NB4 (cell line): ENCODE measurements at regions not wholly inside any gene's neighbourhood (a gene's known extent, or its start where the extent isn't known, plus 50 kb on each side); places are given as distances from the start of the nearest gene placed in this dataset.

Experiments used
- DNase-seq: peaks from one replicate; pipeline ENCODE4 v3.0.0; 2010; ENCODE audit warnings: low read depth
- H3K4me3 ChIP-seq: one replicate; pipeline ENCODE4 v1.5.1; 2011; ENCODE audit warnings: mild to moderate bottlenecking, low read depth, low read length, moderate library complexity
- CTCF ChIP-seq: IDR thresholded peaks from one replicate; pipeline ENCODE4 v1.5.1; 2012; ENCODE audit warnings: low read depth, low read length
- MAX ChIP-seq: IDR thresholded peaks from 2 replicates; pipeline ENCODE4 v1.6.1; 2011; ENCODE audit warnings: low read depth, low read length
- MYC ChIP-seq: IDR thresholded peaks from 2 replicates; pipeline ENCODE4 v1.6.1; 2011; ENCODE audit warnings: low read depth, low read length
- POLR2A ChIP-seq: IDR thresholded peaks from 2 replicates; pipeline ENCODE4 v1.6.1; 2011; ENCODE audit warnings: mild to moderate bottlenecking; ENCODE audit not compliant: insufficient read length; ENCODE audit errors: extremely low read depth

DNA sequence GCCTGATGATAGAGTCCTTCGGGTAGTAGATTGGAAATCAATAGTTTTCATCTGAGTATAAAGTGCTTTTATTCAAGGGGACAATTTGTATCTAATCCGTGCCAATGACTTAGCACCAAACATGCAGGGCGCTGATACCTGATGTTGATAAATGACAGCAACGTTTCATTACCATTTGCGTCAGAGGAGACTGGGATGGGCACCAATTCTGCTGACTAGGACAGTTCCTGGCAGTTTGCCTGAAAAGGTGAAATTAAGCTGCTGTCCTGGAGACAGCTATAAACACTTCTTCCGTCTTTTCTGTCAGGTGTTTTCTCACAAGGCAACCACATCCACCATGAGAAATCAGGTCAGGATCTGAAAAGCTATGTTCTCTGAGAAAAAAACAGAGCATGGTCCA lies 1136.4 kb downstream of the TYW1 start:
- no peak for DNase-seq
- TF ChIP-seq MYC (no peak), CTCF (no peak), POLR2A (no peak), MAX (no peak)
- no peak overlapping the region for H3K4me3 ChIP-seq

GRCh38 chr7:68143345-68143744 lies 1146.7 kb downstream of the TYW1 start:
- H3K4me3 ChIP-seq, result no peak overlapping the region
- TF ChIP-seq MYC, result no peak
- no peak for TF ChIP-seq CTCF
- no peak for TF ChIP-seq POLR2A
- TF ChIP-seq MAX, result no peak
- DNase-seq, result peak; percentile 6

DNA sequence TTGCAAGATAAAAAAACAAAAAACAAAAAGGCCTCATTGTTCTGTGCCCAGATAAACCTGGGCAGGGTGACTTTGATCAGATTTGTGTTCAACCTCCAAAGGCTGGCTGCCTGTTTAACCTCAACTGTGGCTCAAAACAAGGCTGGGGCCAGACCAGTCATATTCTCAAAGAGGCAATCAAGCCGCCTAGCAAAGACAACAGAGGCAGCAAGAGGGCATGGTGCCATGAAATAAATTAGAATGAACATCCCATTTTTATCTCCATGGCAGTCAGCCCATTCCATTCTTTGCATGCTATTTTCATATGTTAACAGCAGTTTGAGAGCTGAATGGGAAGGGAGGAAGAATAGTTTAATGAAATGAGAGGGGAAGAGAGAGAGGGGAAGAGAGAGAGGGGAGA lies 1150.3 kb downstream of the TYW1 start:
- DNase-seq, result no peak
- no peak for TF ChIP-seq POLR2A
- no peak for TF ChIP-seq MAX
- TF ChIP-seq MYC, result no peak
- TF ChIP-seq CTCF, result no peak
- no peak overlapping the region for H3K4me3 ChIP-seq

DNA sequence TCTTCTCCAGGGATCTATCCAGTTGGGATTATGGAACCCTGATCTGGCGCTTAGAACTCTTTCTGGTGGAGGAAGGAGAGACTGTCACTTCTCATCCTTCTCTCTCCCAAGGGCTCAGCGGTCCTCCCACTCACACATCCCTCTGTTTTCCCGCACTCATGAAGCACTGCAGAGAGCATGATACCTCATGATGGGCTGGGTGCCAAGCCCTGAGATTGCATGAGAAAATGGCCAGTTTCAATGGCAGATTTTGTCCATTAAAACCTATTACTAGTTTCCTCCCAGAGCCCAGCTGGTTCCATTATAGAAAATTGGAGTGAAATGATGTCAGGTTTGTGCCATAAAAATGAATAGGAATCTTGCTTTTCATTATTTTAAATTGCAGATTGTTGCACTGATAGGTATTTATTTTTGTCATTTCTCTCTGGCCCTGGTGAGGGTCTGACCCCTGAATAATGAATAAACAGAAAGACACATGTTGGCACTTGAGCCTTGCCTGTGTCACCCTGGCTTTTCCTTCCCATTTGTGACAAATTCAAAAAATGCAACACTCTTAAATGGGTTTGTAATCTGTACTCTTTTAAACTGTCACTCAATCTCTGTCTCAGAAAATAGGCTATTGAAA lies 1151.1 kb downstream of the TYW1 start:
- TF ChIP-seq CTCF (no peak), MYC (no peak), POLR2A (no peak), MAX (no peak)
- H3K4me3 ChIP-seq, result no peak overlapping the region
- no peak for DNase-seq

DNA sequence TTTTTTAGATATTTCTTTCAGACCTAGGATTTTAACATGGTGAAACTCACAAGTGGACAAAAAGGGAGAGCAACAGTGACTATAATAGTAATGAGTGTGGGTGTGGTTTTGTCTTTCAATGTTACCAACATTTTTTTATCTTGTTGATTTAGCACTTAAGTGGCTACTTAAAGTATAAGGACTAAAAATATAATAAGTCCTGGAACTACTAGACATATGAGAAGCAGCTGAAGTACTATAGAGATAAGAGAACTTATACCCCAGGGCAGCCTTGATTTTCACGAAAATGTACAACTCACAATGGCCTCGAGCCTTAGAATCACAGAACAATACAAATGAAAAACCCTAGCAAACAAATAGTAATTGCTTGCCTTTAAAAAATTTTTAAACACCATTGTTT lies 1151.8 kb downstream of the TYW1 start:
- no peak for DNase-seq
- no peak overlapping the region for H3K4me3 ChIP-seq
- TF ChIP-seq MAX (no peak), MYC (no peak), CTCF (no peak), POLR2A (no peak)

DNA sequence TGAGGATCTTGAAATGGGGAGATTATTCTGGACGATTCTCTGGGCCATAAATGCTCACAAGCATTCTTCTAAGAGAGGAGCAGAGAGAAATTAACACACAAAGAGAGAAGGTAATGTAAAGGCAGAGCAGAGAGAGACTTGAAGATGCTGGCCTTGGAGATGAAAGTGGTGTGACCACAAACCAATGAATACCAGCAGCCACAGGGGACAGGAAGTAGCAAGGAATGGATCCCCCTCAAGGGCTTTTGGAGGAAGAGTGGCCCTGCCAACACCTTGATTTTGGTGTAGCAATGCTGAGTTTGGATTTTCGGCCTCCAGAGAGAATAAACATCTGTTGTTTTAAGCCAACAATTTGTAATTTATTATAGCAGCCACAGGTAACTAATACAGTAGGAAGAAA lies 1155.6 kb downstream of the TYW1 start:
- H3K4me3 ChIP-seq, result no peak overlapping the region
- TF ChIP-seq CTCF (no peak), MYC (no peak), POLR2A (no peak), MAX (no peak)
- DNase-seq, result no peak
